ENCODE measurements at regions not wholly inside any gene's neighbourhood (a gene's known extent, or its start where the extent isn't known, plus 50 kb on each side); places are given as distances from the start of the nearest gene placed in this dataset.
"Not testable (repeated sequence)": the region's sequence is repeated elsewhere in the genome, so short reads cannot be mapped to it uniquely, and the experiment has no call there.

- Mint-ChIP-seq H3K27ac (no peak overlapping the region), H3K4me3 (no peak overlapping the region), H3K36me3 (ENCODE audit: low read depth) (peaks cover 19% of the 10 kb centered on the region), H3K9me3 (peaks cover 45% of the 10 kb centered on the region), H3K27me3 (no peaks in the 10 kb centered on the region), H3K4me1 (ENCODE audit: low read depth) (no peaks in the 10 kb centered on the region)
- ATAC-seq: no peak
- no peak for DNase-seq
- no peak for TF ChIP-seq CTCF (IDR thresholded peaks at IDR 0.05)
- ChIA-PET CTCF (interaction anchor here (1.4 kb wide), 1 partner anchor 26 kb away, joined by 4 read pairs; no protein-coding TSS in a partner anchor), POLR2A (no interaction called here)
- intact Hi-C loops (cut with micrococcal nuclease): no loop called here
These were observed 95.1 kb downstream of the RPAP3 start for GRCh38 chr12:47610686-47611252.

- Mint-ChIP-seq H3K27ac (no peak overlapping the region), H3K27me3 (no peaks in the 10 kb centered on the region), H3K4me3 (no peak overlapping the region), H3K9me3 (peaks cover 50% of the 10 kb centered on the region), H3K4me1 (ENCODE audit: low read depth) (peaks cover 5% of the 10 kb centered on the region), H3K36me3 (ENCODE audit: low read depth) (peaks cover 20% of the 10 kb centered on the region)
- ATAC-seq: no peak
- CTCF ChIA-PET: interaction anchor here (1.4 kb wide), 1 partner anchor 27 kb away, joined by 4 read pairs; no protein-coding TSS in a partner anchor
- no peak for TF ChIP-seq CTCF (IDR thresholded peaks at IDR 0.05)
- DNase-seq: no peak
- intact Hi-C loops (cut with micrococcal nuclease): no loop called here
- POLR2A ChIA-PET: no interaction called here
These were observed 96.0 kb downstream of the RPAP3 start for GRCh38 chr12:47609806-47610205.

- intact Hi-C loops (cut with micrococcal nuclease); H3K4me3 Mint-ChIP-seq; ATAC-seq; CTCF ChIA-PET; DNase-seq; H3K4me1 Mint-ChIP-seq (ENCODE audit: low read depth); H3K27me3 Mint-ChIP-seq; H3K27ac Mint-ChIP-seq; POLR2A ChIA-PET: not testable (repeated sequence)
- H3K9me3 Mint-ChIP-seq: peaks cover 43% of the 10 kb centered on the region
- H3K36me3 Mint-ChIP-seq (ENCODE audit: low read depth): peaks cover 12% of the 10 kb centered on the region
These were observed 97.2 kb downstream of the RPAP3 start for GRCh38 chr12:47608671-47609070.

GRCh38 chr12:47604221-47604873 lies 101.5 kb downstream of the RPAP3 start:
- no peak overlapping the region for H3K4me3 Mint-ChIP-seq
- H3K36me3 Mint-ChIP-seq (ENCODE audit: low read depth): peaks cover 6% of the 10 kb centered on the region
- peaks cover 13% of the 10 kb centered on the region for H3K4me1 Mint-ChIP-seq (ENCODE audit: low read depth)
- no peaks in the 10 kb centered on the region for H3K27me3 Mint-ChIP-seq
- peaks cover 33% of the 10 kb centered on the region for H3K9me3 Mint-ChIP-seq
- ATAC-seq: peak; percentile 47
- ChIA-PET CTCF (interaction anchor here (1.1 to 2.1 kb wide), 2 partner anchors 33 to 52 kb away, joined by 3 to 10 read pairs; no protein-coding TSS in a partner anchor), POLR2A (interaction anchor here (0.9 kb wide), 1 partner anchor 9 kb away, joined by 3 read pairs; no protein-coding TSS in a partner anchor)
- no peak for TF ChIP-seq CTCF (IDR thresholded peaks at IDR 0.05)
- H3K27ac Mint-ChIP-seq: no peak overlapping the region
- DNase-seq: no peak
- intact Hi-C loops (cut with micrococcal nuclease): no loop called here

- Mint-ChIP-seq H3K4me1 (ENCODE audit: low read depth) (peaks cover 13% of the 10 kb centered on the region), H3K36me3 (ENCODE audit: low read depth) (peaks cover 6% of the 10 kb centered on the region), H3K4me3 (no peak overlapping the region), H3K27ac (no peak overlapping the region), H3K27me3 (no peaks in the 10 kb centered on the region), H3K9me3 (peaks cover 28% of the 10 kb centered on the region)
- ChIA-PET CTCF (interaction anchor here (1.2 to 2.1 kb wide), 2 partner anchors 34 to 571 kb away, joined by 3 to 10 read pairs; no protein-coding TSS in a partner anchor), POLR2A (interaction anchor here (0.6 to 0.9 kb wide), 2 partner anchors 10 to 102 kb away, joined by 3 read pairs; no protein-coding TSS in a partner anchor)
- intact Hi-C loops (cut with micrococcal nuclease): no loop called here
- ATAC-seq (no peak), DNase-seq (no peak)
- TF ChIP-seq CTCF (IDR thresholded peaks at IDR 0.05): no peak
These were observed 102.8 kb downstream of the RPAP3 start for GRCh38 chr12:47602949-47603558.

Data from activated CD8-positive, alpha-beta T cell treated with anti-CD3 and anti-CD28 coated beads for 36 hours (primary cell).